ENCODE measurements at regions not wholly inside any gene's neighbourhood (a gene's known extent, or its start where the extent isn't known, plus 50 kb on each side); places are given as distances from the start of the nearest gene placed in this dataset.
"Not testable (repeated sequence)": the region's sequence is repeated elsewhere in the genome, so short reads cannot be mapped to it uniquely, and the experiment has no call there.

- H3K4me3 ChIP-seq (ENCODE audit: low read depth, low read length) = no peak overlapping the region
- TF ChIP-seq CTCF (conservative IDR thresholded peaks at IDR 0.05; ENCODE audit: low read depth, low read length) = no peak
- DNase-seq (ENCODE audit: low read depth) = no peak
Measured at GRCh38 chr3:13188181-13188779, 115.1 kb upstream of the IQSEC1 start.

GRCh38 chr3:13187593-13187992 is 114.4 kb upstream of the IQSEC1 start:
- no peak overlapping the region for H3K4me3 ChIP-seq (ENCODE audit: low read depth, low read length)
- DNase-seq (ENCODE audit: low read depth) = no peak
- no peak for TF ChIP-seq CTCF (conservative IDR thresholded peaks at IDR 0.05; ENCODE audit: low read depth, low read length)

GRCh38 chr3:13186435-13186815 is 113.2 kb upstream of the IQSEC1 start:
- no peak for DNase-seq (ENCODE audit: low read depth)
- TF ChIP-seq CTCF (conservative IDR thresholded peaks at IDR 0.05; ENCODE audit: low read depth, low read length) = no peak
- no peak overlapping the region for H3K4me3 ChIP-seq (ENCODE audit: low read depth, low read length)

DNA sequence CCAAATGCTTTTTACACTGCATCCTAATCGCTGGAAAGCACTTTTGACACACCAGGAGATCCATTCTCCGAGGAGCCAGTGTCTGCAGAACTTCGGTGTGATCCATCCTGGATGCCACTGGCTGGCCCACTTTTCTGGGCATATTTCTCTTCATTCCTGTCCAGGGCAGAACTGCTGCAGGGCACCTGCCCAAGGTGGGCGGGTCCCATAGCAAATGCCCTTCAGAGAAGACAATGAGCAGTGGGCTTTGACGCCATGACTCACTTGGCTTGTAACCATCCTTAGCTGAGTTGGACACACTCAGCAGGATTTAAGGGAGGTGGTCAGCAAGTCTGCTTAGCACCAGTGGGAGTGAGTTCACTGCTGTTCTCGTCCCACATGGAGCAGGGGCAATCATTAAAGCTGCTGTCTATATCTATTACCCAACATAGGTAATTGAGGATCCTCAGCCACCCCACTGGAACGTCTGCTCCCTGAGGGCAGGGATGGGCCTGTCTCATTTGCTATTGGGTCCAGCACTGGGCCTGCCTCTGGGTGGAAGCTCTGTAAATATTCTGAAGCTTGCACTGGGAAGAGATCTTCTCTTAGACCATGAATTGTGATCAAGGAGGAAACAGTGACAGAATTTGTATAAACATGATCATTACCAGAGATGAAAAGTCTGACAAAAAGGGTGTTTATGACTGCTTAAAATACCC is 112.7 kb upstream of the IQSEC1 start:
- TF ChIP-seq CTCF (conservative IDR thresholded peaks at IDR 0.05; ENCODE audit: low read depth, low read length) = no peak
- H3K4me3 ChIP-seq (ENCODE audit: low read depth, low read length) = no peak overlapping the region
- no peak for DNase-seq (ENCODE audit: low read depth)

DNA sequence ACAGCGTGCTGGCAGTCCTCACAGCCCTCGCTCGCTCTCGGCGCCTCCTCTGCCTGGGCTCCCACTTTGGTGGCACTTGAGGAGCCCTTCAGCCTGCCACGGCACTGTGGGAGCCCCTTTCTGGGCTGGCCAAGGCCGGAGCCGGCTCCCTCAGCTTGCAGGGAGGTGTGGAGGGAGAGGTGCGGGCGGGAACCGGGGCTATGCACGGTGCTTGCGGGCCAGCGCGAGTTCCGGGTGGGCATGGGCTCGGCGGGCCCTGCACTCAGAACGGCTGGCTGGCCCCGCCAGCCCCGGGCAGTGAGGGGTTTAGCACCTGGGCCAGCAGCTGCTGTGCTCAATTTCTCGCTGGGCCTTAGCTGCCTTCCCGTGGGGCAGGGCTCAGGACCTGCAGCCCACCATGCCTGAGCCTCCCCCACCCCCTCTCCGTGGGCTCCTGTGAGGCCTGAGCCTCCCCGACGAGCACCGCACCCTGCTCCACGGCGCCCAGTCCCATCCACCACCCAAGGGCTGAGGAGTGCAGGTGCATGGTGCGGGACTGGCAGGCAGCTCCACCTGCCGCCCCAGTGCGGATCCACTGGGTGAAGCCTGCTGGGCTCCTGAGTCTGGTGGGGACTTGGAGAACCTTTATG is 106.5 kb upstream of the IQSEC1 start:
- H3K4me3 ChIP-seq (ENCODE audit: low read depth, low read length); DNase-seq (ENCODE audit: low read depth): not testable (repeated sequence)

DNA sequence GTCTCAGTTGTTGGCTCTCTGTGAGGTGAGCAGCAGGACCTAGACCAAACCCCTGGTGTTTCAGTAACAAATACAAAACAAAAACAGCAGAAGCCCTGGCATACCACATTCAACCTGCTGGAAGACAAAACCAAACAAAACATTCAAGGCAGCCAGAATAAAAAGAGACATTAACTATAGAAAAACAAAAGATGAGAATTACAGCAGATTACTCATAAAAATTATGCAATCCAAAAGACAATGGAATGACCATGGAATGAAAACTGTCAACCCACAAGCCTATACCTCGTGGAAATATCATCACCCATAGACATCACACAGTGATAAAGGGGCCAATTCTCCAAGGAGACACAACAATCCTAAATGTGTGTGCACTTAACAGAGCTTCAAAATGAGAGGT is 106.0 kb upstream of the IQSEC1 start:
- TF ChIP-seq CTCF (conservative IDR thresholded peaks at IDR 0.05; ENCODE audit: low read depth, low read length) = no peak
- DNase-seq (ENCODE audit: low read depth) = no peak
- no peak overlapping the region for H3K4me3 ChIP-seq (ENCODE audit: low read depth, low read length)

DNA sequence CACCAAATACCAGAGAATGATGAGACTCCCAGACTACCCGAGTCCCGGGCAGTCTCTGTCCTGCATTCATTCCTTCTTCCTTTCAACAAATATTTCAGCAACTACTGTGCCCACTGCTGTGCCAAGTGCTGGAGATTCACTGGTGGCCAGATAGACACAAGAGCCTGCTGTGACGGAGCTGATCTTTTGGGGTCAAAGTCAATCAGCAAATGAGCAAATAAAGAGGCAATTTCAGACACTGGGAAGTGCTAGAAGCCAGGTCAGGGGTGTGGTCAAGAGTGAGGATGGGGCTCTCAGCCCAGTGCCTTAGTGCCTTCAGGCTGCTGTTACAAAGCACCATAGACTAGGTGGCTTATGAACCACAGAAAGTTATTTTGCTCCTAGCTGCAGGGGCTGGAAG is 104.9 kb upstream of the IQSEC1 start:
- no peak for DNase-seq (ENCODE audit: low read depth)
- no peak for TF ChIP-seq CTCF (conservative IDR thresholded peaks at IDR 0.05; ENCODE audit: low read depth, low read length)
- H3K4me3 ChIP-seq (ENCODE audit: low read depth, low read length) = no peak overlapping the region
